NCI-H345 treated with DMSO at 0.1 percent for 48 hours (cell line): ENCODE measurements at regions not wholly inside any gene's neighbourhood (a gene's known extent, or its start where the extent isn't known, plus 50 kb on each side); places are given as distances from the start of the nearest gene placed in this dataset.

ENCODE experiments used
- DNase-seq: peaks from one replicate; lab custom pipeline; 2025; ENCODE audit not compliant: unreplicated experiment; lab: John Stamatoyannopoulos, UW

DNA sequence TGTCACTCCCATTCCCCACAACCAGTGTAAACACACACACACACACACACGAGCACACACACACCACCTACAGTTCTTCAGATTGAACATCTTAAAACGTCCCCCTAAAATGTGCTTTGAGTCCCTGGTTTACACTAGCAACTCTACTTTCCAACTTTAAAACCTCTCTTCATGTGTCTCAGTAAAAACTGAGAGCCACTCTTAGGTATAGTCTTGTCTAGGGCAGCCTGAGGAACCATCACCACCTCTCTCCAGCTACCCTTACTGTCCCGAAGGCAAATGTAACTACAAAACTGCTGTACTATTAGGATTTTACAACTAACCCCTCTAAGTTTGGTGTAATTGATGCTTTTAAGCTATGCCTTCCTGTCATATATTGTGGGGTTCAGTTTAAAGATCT is 1501.6 kb upstream of the MIR17HG start:
- DNase-seq, result no peak

DNA sequence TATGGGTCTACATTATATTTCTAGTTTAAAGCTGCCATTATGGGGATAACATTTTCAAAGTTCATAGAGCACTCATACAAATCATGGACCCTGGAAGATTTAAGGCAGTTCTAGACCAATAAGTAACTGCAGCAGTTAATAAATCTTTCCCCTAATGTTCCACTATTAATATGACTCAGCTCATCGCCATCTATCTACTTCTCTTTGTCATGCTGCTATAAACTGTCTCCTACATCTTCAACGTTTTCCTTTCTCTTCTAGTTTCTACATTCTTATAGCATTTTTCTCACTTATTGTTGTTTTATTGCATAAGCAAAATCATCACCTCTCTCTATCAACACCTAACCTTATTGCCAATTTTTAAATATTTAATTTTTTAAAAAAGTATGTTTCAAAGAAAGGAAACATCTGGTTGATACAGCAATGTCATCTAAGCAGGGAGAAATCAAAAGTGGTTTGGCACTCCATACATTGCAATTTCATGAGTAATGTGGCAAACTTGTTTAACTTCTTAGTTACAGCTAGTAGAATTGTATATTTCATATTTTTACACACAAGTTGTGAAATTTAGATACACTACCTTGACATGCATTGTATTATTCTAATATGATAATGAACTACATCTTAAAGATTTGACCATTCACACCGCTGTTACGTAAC is 1500.4 kb upstream of the MIR17HG start:
- DNase-seq, result no peak

DNA sequence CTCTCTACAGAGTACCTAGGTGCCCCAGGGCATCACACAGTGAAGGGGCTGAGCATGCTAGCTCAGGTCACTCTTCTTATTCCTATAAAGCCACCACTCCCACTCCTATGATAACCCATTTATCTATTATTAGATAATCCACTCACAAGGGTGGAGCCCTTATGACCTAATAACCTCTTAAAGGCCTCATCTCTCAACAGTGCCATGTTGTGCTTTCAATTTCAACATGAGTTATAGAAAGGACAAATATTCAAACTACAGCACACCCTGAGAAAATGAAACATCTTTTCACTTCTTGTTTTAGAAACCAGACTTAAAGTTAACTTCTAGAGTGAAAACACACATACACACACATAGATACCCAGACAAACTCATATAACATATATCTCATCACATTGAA is 1494.9 kb upstream of the MIR17HG start:
- no peak for DNase-seq

DNA sequence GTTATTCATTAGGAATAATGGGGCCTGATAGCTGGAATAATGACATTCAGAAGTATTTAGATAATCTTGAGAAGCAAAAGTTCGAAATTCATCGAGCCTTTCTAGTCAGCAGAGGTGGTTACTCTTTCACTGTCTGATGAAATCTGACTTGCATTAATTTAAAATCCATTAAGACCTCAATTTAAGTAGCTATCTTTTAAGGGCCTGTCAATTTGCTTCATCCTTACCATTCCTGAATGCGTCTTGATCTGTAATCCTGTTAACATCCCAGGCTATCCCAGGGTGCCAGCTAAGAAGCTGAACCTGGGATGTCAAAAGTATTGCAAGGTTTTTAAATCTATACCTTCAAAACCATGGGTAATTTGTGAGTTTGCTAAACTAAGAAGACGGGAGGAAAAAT is 1491.0 kb upstream of the MIR17HG start:
- no peak for DNase-seq

DNA sequence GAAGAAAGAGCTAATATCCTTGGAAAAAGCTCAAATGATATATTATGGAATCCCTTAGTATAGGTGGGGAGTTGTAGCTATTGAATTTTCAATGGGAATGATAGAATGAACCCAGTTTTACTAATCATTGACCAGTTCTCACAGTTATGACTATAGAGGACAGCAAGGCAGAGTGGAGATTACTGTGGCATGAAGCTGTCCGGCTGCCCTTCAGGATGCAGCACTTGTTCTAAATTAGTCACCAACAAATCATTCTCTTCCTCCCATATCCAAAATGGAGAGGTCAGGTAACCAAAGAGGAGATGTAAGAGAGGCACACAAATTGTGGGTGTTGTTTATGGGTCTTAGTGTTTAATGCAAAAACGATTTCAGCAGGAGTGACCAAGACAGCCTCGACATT is 1490.0 kb upstream of the MIR17HG start:
- no peak for DNase-seq

DNA sequence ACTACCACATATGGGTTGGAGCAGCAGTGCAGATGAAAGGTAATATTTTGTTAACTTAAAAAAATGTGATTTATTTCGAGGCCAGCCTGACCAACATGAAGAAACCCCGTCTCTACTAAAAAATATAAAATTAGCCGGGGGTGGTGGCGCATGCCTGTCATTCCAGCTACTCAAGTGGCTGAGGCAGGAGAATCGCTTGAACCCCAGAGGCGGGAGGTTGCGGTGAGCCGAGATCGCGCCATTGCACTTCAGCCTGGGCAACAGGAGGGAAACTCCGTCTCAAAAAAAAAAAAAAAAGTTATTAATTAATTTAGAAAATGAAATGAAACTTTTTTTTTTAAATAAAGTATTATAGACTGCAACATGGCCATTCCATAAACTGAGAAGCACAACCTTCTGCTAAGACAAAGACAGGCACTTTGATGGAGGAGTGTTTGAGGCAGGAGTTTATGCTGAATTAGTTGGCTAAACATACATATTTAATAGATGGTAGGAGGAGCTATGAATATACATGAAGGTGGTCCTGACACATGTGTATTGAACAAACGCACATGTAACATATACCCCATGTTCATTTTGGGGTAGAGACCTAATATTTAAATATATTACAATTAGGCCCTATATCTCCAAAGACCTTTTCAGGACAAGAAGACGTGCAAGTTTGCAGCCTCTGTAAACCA is 1485.3 kb upstream of the MIR17HG start:
- DNase-seq, result no peak

DNA sequence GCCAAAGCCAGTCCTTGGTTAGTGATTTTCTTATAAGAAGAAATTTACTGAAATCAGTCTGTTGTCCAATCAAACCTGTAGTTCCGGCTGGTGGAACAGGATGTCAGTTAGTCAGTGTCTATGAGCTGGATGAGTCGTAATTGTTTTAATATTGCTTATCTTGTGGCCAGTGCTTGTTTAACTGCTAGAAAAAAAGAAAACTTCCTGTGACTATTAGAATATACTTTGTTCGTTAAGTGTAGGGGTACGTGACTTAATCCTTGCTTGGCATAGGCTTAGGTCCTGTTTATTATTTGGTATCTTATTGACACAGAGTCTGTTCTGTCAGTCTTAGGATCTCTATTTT is 1484.8 kb upstream of the MIR17HG start:
- DNase-seq, result no peak

DNA sequence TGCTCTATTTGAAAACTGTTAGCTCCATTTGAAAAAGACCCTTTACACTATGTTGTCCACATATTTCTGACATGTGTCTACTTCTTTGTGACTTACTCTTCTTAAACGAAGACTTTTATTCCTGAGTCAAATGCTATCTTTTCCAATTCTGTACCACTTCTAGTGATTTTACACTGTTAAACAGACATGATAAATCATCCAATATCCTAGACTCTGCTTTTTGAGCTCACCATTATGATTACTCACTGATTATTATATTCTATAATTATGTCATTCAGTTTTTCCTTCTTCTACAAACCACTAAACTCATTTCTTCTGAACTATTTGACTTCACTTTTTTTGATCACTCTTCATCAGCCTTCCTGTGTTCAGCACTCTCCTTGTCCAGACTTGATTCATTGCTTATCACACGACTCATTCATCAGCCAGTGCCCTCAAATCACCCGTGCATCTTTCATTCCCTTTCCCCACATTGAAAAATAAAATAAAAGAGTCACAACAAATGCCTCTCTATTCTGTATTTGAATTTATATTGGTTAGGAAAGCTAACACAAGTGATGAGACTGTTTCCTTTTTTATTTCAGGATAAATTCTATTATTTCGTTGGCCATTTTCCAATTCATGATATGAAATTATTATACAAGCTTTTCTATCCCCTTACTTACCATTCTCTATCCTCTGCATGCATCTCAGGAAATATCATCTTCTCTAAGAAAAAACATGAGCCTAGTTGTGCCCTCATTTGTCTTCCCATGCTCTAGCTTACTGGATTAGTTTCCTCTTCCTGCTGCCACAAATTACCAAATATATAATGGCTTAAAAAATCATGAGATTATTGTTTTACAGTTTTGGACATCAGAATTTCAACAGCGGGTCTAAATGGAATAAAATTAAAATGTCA is 1482.1 kb upstream of the MIR17HG start:
- no peak for DNase-seq

DNA sequence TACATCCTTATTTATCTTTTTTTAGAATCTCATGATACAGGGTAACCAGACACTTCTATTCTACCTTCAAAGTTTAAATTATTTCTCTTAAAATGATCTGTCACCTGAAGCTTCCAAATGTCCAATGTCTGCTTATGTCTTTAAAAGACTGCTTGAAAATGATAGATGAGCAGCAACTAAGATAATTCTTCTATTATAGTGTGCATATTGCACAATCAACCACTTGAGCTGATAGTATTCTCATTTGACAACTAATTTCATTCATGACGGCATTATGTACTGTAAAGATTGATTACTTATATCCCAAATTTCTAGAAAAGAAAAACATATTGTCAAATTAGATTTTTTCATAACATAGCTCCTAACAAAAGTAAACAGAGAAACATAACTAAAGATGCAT is 1478.2 kb upstream of the MIR17HG start:
- no peak for DNase-seq

DNA sequence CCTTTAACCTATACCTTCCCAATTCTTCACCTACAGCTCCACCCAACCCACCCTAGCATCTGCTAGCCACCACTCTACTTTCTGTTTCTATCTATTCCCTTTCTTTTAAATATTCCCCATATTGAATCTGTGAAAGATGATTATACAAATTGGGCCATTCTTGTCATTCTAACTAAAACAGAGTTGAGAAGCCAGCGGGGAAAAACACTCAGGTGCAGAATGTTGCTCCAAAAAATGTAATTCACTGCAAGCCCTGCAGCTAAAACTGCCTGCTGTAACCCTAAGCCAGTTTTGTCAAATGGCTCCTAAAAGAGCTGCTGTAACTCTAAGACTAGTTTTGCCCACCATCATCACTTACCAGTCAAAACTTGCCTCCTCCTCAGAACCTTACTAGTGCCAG is 1468.6 kb upstream of the MIR17HG start:
- DNase-seq, result no peak

DNA sequence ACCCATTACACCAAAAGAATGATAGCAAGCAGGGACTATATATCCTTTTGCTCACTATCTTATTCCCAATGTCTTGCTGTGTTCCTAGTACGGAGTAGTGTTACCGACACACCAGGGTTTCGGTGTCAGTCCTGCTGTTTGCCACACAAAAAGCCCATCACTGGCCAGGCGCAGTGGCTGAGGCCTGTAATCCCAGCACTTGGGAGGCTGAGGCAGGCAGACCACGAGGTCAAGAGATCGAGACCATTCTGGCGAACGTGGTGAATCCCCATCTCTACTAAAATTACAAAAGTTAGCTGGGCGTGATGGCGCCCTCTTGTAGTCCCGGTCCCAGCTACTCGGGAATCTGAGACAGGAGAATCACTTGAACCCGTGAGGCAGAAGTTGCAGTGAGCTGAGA is 1467.3 kb upstream of the MIR17HG start:
- DNase-seq, result no peak

DNA sequence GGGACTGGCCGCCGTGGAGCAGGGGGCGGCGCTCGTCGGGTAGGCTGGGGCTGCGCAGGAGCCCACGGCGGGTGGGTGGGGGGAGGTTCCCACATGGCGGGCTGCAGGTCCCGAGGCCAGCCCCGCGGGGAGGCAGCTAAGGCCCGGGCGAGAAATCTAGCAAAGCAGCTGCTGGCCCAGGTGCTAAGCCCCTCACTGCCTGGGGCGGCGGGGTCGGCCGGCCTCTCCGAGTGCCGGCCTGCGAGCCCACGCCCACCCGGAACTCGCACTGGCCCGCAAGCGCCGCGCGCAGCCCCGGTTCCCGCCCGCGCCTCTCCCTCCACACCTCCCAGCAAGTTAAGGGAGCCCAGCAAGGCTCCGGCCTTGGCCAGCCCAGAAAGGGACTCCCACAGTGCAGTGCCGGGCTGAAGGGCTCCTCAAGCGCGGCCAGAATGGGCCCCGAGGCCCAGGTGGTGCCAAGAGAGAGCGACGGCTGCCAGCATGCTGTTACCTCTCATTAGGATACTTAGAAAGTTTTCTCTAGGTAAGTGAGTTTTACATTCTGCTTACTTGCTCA is 1463.5 kb upstream of the MIR17HG start:
- no peak for DNase-seq

DNA sequence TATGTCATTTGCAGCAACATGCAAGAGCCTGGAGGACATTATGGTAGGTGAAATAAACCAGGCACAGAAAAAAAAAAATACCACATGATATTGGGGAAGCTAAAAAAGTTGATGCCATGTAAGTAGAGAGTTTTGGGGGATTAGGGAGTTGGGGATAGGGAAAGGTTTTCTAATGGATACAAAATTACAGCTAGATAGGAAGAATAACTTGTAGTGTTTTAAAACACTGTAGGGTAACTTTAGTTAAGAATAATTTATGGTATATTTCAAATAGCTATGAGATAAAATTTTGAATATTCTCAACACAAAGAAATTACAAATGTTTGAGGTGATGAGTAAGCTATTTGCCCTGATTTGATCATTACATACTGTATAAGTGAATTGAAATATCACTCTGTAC is 1456.7 kb upstream of the MIR17HG start:
- no peak for DNase-seq

DNA sequence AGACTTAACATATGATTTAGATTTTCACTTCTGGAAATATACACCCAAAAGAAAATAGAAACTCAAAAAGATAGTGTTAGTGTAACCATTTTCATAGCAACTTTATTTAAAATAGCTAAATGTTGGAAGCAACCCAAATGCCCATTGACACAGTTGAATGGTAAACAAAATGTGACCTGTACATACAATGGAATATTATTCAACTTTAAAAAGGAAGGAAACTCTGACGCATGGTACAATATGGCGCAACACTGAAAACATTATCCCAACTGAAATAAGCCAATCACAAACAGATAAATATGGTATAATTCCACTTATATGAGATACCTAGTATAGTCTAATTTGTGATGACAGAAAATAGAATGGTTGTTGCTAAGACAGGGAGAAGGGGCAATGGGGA is 1456.1 kb upstream of the MIR17HG start:
- no peak for DNase-seq

DNA sequence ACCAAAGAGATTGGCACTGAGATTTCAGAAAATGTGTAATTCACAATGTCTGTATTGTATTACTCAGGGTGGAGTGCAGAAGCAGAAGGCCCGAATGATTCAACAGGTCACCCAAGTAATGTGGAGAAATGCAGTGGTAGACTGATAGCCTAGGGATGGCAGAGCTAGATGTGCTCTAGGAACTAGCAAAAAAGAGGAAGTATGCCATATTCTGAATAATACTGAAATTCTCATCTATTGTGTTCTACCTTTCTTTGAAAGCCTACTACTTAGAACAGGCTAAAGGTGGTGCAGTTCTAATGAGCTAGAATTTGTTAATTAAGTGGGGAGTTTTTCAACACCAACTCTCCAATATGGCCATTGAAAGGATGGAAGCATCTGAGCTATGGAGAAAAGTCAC is 1449.8 kb upstream of the MIR17HG start:
- no peak for DNase-seq

DNA sequence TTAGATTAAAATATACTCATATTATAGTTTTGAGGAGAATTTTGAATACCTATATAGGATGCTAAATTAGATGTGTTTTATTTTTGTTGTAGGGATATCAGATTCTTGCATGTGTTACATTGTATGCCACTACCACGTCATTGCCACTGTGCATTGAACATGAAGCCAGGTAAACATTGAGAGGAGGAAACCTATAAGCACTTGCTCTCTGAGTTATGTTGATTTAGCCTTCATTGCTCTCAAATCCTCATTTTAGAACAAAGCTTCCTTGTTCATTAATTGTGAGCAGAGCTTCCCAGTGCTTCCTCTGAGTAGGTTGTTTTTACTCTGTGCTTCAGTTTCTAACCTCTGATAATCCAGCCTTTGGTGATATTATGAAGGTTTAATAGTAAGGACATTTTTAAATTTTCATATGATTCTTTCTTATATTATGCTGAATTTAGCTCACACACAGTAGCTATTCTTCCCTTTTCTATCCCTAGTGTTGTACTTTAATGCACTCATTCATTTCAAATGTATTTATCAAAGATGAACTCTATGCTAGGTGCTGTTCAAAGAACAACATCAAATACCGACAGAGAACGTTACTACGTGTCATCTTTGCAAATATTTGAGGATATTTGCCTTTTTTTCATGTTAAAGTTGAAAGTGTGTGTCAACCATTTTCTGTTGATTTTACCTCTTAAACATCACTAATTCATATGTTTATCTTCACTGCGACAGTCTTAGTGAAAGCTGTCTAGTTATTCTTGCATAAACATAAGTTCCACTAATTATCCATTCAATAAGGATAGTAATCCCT is 1448.0 kb upstream of the MIR17HG start:
- DNase-seq, result peak; percentile 12

DNA sequence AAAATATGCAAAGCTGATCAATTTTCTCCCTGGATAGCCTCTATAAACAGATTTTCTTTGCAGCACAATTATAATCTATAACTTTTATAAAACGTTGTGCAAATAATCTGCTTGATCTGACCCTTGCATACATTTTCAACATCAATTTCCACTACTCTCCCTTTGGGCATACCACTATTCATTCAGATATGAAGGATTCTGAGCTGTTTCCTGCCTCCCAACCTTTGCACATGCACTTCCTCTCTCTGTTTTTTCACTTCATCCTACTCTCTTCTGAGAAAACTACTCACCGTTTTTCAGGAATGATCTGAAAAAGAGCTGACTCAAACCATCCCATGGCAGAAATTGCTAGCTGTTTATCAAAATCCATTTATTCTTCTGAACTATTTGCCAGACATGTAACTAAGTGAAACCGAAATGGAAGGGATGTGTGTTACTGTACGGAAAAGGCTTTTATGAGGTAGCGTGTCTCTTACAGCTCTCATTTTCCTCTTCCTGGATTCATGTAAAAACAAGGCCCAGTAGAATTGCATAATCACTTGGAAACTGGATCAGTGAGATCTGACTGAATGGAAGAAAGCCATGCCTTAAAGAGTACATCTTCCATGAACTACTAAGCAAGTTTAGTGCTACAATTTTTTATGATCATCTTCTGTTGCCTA is 1447.3 kb upstream of the MIR17HG start:
- DNase-seq, result no peak

DNA sequence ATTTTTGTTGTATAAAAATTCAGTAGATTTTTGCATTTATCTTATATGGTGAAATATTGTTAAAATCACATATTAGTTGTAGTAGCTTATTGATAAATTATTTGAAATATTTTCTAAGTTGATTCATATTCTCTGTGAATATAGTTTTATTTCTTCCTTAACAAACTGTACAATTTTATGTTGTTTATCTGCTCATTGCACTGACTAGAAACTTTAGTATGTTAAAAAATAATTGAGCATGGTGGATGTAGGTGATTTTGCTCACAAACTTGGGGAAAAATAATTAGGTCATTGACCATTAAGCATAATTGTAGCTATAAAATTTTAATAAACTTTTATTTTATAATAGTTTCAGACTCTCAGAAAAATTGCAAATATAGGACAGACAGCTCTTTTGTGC is 1445.3 kb upstream of the MIR17HG start:
- no peak for DNase-seq

DNA sequence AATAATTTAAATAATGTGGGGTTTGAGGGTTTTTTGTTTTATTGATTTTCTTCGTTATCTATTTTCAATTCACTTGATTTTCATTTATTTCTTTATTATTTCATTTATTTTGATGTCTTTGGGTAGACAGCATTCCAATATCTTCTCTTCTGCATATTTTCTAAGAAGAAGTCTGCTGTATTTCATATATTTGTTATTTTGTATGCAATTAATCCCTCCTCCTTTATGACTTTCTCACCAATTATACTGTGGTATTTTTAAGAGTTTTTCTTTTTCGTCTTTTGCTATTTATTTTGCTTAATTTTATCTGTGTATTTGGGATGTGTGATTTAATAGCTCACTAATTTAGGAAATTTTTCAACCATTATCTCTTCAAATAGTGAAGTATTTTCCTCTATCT is 1444.4 kb upstream of the MIR17HG start:
- no peak for DNase-seq

DNA sequence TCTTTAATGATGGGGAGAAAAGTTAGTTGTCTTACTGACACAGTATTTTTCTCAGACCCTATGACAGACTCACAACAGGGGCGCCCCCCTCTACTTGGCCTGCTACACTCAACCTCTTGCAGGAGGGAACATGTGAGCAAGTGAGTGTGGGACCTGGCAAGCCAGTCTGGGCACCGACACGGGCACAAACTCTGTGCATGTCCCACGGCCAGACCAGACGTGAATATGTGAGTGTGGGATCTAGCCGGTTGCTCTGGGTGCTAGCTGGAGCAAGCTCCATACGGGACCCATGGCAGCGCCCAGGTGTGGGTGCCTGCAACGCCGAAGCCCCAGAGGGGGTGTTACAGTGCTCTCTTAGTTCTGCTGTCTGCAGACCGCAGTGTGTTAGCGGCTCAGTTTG is 1437.3 kb upstream of the MIR17HG start:
- DNase-seq, result no peak

DNA sequence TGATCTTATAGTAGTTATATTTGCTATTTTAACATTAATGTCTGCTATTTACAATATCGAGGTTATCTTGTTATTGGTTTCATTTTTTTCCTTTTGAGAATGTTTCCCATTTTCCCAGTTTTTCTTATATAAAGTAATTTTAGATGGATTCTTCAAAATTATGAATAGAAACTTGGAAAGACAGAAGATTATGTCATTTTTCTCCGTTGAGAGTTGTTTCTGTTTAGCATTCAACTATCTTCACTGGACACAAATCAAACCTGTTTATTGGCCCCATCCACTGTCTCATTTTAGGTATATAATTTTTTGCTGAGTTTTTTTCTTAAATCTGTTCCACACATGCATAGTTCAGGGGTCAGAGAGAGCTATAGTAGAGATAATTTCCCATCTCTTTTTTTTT is 1430.9 kb upstream of the MIR17HG start:
- DNase-seq, result no peak
